ENCODE measurements at regions not wholly inside any gene's neighbourhood (a gene's known extent, or its start where the extent isn't known, plus 50 kb on each side); places are given as distances from the start of the nearest gene placed in this dataset.
"Not testable (repeated sequence)": the region's sequence is repeated elsewhere in the genome, so short reads cannot be mapped to it uniquely, and the experiment has no call there.

DNA sequence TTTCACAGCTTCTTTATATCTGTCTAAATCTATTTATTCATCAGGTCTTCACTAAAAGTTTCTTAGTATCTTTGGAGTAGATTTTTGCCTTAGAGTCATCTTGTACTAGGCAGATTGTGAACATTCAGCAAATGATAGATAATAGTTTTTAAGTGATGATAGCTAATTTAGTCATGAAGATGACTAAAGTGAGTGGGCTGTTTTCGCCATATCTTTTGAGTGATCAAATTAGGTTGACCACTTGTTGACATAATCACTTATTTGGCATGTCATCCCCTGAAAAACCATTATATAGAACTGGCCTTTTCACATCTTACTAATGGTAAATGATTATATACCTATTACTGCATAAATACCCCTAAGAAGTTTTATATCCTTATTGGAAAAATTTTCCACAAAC lies 999.2 kb downstream of the PCDH17 start:
- no peak for DNase-seq

DNA sequence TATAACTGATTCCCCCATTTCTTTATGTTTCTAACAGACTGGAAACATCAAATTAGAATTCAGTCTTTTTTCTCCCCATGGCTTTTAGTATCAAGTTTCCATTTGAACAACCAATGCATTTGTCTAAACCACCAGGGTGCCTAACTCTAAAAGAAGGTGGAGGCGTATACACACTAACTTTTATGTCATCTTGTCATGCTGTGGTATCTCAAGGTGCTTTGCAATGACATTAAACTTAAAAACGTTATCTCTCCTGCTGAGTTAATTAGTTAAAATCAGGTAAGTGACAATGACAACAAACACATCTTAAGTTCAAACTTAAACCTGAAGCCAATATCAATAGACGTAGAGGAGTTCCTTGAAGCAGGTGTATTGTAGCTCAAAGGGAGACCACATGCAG lies 1001.7 kb downstream of the PCDH17 start:
- DNase-seq: no peak

DNA sequence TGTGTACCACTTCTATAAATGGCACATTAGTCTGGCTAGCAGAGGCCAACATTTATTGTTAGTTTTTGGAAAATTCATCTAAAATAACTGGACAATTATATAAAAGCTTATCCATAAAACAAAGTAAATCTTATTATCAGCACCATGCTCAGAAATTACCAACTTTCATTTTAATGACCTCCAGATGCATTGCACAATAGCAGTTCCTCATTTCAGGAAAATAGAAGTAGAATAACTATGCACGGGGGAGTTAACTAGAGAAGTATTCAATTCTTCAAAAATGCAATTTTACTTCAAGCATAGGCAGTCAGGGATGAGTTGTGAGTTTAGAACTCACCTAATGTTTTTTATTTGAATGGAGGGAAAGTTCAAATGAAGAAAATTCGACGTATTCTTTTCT lies 1023.5 kb downstream of the PCDH17 start:
- DNase-seq: no peak

DNA sequence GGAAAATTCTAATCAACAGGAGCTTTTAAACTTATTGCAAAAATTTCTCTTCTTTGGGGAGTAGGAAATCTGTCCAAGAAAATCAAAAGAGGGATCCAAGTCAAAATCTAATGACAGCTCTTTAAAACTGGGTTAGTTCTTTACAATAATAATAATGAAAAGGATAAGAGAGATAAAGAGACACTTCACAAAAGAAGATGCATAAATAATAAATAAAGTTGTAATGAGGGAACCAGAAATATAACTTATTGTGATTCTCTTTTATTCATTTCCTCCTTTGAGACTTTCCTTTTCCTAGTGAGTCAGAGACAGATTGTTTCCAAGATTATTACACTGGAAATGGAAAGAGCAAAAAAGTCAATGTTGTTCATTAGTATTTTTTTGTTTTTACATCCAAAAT lies 1029.3 kb downstream of the PCDH17 start:
- DNase-seq: no peak

DNA sequence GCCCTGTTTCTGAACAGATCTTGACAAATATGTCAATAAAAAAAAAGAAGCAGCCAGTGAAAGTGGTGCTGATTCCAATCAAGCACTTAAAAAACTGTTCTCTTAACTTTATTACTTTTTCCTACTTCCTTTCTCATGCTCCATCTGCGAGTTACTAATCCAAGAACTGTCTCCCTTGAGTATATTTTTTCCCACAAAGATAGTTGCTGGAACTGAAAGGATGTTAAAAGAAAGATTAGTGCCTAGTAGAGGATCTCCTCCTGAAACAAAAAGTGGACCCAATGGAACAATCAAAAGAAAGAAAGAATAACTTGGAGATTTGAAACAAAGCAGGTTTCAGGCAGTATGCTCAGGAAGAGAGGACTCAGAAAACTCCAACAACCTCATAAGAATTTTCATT lies 1034.8 kb downstream of the PCDH17 start:
- DNase-seq: no peak

DNA sequence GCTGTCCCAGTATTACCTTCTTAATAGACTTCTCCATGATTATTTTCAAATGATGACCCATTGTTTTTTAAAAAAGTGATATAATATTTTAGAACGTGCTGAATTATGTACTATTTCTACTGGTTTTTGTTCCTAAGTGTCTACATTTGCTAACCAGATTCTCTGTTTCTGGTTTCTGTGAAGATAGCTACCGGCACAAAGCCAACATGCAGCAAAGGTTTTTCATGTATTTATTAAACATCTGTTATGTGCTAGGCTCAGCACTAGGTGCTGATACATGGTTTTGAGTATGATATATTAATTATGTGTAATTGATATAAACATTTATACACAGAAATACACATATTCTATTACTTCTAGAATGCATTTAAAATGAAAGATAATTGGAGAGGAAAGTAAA lies 1035.6 kb downstream of the PCDH17 start:
- no peak for DNase-seq

DNA sequence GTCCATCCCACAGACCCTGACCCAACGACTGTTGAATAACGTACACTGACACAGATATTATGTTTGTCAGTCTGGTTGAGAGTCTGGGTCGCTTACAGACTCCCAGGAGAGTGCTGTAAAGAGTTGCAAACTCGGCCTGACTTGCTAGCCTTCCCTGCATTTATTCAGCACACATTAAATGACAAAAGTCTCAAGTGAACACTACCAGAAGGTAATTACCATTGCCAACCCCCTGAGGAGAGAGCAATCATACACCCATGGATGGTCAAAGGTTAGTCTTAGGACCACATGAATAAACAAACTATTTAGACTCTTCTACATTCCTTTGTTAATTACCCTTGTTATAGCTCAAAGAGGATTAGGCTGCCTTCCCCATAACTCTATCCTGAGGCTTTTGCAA lies 1048.6 kb downstream of the PCDH17 start:
- no peak for DNase-seq

DNA sequence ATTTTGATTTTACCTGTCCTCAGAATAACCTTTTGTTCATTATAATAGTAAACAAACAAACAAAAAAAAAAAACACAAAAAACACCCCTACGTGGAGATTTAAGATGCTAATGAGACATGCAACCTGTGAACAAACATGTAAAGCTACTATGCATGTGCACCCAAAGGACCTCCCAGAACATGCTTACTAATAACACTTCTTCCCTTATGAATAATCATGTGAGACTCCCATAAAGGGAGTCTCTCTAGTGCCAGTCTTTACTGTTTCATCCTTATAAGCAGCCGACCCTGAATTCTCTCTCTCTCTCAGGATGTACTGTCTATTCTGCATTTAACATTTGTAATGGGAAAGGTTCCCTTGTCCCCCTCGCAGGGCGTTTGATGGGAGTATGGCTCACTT lies 1051.1 kb downstream of the PCDH17 start:
- no peak for DNase-seq

DNA sequence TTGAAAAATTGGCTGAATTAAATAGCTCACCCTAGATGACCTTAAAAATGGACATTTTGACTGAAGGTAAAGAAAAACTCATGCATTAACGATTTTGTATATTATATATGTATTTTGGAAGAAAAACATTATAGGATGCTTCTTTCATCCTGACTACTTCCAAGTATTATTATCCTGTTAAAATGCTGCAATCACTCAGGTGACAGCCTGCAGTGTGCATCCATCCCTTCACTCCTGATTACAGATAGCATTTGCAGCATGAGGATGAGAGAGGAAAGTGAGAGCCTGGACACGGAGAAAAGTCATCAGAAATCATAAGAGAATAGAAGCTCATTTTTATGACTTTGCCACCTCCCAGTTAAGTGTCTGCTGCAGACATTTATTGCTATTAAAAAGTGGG lies 1055.6 kb downstream of the PCDH17 start:
- no peak for DNase-seq

DNA sequence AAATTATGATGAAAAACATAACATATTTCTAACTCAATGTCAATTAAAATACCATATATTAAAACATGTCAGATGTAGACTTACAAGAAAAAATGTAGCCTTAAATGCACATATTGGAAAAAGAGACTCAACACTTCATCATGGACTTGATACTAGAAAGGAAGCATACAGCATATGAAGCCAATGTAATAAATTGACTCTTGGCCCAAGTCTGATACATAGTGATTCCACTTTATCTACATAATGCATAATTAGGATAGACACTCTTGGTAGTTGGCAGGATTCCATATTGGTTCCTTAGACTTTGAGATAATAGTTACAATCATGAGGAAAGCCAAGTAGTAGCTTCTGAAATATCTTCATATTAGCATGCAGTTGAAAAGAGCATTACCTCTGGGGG lies 1067.0 kb downstream of the PCDH17 start:
- DNase-seq: no peak

DNA sequence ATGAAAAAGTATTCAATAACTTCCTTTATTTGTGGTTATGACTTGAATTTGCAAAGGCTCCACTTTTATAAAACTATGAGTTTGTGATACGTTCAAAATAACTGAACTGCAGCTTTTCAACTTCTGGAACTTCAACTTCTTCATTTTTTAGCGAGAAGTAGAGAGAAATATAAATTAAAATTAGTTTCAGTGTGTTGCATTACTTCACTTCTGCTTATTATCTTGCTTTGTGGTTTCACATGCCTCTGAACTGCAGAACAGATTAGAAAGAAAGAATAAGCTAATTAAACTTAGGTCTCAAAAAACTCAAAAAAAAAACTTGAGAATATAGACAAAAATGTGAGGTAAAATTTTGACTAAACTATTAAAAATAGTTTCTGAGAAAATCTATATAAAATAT lies 1073.4 kb downstream of the PCDH17 start:
- DNase-seq: no peak

DNA sequence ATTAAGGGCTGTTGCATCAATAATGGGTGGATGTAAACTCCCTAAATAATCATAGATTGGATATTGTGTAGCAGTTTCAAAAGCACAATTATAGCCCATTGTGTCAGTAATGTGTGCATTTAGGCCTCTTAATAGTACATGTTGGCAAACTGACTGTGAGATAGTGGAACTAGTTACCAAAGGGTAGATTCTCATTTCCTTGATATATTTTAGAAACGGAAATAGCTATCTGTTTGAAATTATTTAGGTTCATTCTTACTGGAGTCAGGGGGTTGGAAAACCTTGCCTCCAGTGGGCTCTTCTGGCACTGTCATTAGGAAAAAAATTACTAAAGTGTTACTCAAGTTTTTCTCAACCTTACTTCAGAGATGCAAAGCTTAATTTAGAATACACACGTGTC lies 1074.9 kb downstream of the PCDH17 start:
- DNase-seq: no peak

DNA sequence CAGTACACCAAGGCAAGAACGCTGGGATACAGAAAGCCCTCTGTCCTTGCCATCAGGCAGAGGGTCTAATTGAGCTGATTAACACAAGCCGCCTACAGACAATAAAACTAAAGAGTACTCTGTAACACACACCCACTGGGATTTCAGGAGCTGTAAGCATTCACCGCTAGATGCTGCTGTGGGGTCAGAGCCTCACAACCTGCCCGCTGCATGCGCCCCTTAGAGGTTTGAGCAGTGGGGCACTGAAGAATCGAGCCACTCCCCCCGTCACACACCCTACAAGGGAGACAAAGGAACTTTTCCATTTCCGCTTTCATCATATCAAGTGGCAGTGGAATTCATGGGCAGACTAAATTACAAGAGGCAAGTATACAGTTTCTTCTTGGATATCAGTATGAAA lies 1080.6 kb downstream of the PCDH17 start:
- DNase-seq: no peak

DNA sequence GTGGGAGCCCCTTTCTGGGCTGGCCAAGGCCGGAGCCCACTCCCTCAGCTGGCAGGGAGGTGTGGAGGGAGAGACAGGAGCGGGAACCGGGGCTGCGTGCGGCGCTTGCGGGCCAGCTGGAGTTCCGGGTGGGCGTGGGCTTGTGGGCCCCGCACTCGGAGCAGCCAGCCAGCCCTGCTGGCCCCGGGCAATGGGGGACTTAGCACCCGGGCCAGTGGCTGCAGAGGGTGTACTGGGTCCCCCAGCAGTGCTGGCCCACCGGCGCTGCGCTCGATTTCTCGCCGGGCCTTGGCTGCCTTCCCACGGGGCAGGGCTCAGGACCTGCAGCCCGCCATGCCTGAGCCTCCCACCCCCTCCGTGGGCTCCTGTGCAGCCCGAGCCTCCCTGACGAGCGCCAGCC lies 1082.5 kb downstream of the PCDH17 start:
- DNase-seq: not testable (repeated sequence)

DNA sequence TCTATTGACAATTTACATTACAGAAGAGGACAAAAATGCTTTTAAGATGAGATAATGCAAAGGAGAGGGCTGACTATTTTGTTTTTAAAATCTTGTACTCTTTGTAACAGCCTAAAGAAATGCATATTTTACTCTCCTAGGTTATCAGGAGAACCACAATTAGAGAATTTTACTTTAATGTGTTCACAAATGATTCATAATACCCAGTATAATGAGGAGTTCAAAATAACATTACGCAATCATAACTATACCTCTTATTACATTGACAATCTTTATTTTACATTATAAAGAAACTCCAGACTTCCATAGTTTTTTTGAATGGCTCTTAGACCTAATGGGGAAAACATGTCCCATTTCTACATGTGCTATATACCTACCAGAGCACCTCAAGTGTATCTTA lies 1089.7 kb downstream of the PCDH17 start:
- no peak for DNase-seq

DNA sequence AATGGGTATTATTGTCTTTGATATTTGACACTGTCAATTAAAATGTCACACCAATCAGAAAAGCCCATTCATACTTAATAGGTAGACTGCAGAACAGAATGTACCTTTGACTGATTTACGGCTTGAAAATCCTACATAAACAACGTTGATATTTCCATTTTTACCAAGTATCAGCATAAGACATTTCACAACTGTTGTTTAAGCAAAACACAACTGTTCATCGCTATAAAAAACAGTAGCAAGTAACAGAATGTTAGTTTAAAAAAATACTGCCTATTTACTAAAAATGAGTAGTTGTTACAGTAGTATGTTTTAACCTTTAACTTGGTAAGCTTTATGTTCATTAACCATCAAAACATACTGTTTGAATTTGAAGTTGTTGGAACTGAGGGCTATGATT lies 1096.6 kb downstream of the PCDH17 start:
- DNase-seq: no peak

DNA sequence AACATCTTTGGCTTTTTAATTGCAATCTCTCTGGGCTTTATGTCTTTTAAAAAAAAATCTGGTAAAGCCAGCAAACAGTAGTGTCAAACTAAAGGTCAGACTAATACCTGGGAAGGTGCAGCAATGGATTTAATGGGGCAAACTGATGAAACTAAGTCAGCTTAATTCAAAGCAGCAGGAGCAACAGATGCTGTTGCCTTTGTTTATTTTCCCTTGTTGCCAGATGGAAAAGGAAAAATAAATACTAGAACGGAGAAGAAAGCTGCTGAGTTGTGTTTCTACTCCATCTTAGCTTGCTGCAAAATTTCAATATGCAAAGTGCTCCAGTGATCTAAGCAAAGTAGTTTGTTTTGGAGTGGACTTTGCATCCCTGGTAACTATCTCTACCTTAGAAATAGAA lies 1097.8 kb downstream of the PCDH17 start:
- DNase-seq: no peak

DNA sequence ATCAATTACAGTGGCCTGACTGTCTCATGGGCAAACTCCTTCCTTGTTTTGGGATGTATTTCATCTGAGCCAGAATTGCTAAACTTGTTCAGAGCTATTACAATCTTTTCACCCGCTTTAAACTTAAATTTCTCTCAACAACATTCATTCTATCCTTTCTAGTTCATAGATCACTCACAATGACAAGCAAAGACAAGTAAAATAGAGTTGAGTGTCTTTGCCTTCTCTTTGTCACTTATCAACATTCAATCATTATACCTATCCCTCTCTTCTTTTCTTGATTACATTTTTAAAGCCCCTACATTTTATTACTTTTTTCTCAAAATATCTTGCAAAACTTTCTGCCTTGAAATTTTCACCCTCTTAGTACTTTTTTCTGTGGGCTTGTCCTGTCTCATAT lies 1113.1 kb downstream of the PCDH17 start:
- no peak for DNase-seq

DNA sequence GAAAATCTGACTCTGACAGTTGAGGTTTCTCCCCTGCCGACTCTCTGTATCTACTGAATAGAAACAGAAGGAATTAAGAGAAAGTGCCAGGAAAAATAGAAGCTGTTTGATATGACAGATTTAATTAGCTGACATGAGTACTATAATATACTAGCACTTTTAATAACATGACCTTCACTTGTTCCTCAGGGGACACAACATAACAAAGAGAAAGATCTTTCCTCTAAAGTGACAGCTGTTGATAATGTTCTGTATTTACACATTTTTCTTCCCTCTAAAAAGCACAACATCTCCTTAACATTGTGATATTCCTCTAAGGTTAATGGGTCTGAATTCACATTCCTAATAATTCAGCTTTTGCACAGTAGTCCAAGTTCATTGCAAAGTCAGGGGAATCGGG lies 1136.0 kb downstream of the PCDH17 start:
- no peak for DNase-seq

DNA sequence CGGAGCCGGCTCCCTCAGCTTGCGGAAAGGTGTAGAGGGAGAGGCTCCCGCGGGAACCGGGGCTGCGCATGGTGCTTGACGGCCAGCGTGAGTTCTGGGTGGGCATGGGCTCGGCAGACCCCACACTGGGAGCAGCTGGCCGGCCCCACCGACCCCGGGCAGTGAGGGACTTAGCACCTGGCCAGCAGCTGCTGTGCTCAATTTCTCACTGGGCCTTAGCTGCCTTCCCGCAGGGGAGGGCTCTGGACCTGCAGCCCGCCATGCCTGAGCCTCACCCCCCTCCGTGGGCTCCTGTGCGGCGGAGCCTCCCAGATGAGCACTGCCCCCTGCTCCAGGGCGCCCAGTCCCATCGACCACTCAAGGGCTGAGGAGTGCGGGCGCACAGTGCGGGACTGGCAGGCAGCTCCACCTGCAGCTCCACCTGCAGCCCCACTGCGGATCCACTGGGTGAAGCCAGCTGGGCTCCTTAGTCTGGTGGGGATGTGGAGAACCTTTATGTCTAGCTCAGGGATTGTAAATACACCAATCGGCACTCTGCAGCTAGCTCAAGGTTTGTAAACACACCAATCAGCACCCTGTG lies 1141.8 kb downstream of the PCDH17 start:
- no peak for DNase-seq

DNA sequence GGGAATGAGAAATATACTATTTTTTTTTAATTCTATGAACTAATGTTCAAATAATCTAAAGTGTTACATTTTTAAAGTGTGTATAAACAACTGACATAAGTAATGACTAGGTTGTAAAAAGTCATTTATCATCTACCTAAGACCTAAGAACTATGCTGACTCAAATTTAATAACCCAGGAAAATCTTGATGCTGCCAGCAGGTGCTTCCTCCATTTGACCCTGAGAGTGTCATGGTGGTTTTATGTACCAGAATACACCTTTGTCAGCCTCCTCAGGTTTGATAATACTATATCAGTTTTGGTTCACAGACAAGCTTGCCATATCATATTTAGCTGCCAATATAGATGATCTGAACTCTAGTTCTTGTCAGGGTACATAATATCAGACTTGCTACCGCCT lies 1151.2 kb downstream of the PCDH17 start:
- DNase-seq: no peak

DNA sequence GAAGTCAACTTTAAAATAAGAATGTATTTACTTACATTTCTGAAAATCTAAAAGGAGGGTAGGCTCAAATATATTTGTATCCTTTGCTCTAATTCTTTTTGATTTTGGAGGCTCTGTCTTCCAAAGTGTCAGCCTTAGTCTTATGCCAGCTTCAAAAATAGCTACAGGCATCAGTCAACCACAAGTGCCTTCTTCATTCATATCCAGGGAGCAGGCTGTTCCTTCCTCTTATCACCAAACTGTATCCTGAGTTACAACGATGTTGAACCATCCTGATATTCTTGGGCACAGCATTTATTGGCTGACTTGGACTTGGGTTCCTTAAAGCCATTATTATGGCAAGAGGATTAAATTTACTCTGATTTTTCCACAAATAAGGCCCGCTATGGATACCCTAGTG lies 1161.3 kb downstream of the PCDH17 start:
- DNase-seq: no peak

DNA sequence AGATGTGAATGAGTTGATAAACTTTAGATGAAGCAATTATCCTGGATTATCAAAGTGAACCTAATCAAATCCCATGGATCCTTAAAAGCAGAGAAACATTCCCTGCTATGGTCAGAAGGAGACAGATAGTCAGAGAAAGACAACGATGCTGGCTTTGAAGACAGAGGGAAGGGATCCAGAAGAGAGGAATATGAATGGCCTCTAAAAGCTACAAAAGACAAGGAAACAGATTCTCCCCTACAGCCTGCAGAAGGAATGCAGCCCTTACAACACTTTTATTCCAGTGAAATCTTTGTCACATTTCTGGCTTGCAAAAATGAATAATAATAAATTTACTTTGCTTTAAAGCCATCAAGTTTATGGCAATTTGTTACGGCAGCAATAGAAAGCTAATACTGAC lies 1164.2 kb downstream of the PCDH17 start:
- no peak for DNase-seq

DNA sequence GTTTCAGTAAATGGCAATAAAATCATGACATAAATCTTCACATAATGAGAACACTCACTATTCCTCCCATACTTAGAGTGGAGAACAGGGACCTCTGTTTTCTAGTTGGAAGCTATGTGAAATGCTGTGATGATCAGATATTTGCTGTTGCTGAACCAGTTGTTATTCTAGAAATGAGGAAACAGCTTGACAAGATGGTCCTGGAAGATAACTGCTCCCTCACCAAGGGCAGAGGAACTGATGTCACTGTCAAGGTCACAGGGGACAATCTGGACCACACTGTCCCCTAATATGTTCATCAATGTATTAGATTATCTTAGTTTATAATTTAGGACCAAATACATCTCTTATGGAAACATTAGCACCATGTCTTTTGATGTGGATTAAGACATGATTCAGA lies 1173.3 kb downstream of the PCDH17 start:
- DNase-seq: no peak

DNA sequence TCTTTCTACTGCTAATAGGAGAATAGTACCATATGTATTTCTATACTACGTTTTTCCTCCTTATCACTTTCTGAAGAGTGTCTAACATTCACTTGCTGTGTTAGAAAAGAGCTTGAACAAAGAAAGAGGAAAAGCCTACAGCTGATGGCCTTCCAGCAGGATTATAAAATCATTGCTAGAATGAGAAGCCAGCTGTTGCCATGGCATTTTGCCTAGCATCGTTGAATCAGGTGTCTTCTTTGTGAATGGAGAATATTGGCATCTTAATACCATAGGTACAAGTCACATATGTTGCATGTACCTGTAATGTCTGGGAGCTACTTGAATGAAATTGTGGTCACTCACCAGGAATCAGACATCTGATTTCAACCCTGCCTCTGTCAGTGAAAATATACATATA lies 1174.9 kb downstream of the PCDH17 start:
- DNase-seq: no peak

DNA sequence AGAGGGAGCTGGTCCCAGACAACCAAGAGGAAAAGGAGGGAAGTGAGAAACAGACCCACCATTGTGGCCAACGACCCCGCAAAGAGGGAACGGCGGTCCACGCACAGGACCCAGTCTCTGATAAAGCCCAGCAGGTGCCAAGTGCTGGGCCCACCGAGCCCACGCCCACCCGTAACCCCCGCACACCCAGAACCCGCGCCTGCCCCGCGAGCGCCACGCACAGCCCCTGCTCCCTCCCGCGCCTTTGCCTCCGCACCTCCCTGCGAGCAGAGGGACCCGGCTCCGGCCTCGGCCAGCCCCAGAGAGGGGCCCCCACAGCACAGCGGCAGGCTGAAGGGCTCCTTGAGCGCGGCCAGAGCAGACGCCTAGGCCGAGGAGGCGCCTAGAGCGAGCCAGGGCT lies 1192.2 kb downstream of the PCDH17 start:
- no peak for DNase-seq

Data from SHP77 treated with DMSO at 0.1 percent for 48 hours (cell line).